Myocyte (in vitro differentiated cells): ENCODE measurements at regions not wholly inside any gene's neighbourhood (a gene's known extent, or its start where the extent isn't known, plus 50 kb on each side); places are given as distances from the start of the nearest gene placed in this dataset.

Experiments
- DNase-seq: peaks from one replicate; pipeline ENCODE4 v3.0.0-alpha.2; 2012; ENCODE audit warnings: low read depth

DNA sequence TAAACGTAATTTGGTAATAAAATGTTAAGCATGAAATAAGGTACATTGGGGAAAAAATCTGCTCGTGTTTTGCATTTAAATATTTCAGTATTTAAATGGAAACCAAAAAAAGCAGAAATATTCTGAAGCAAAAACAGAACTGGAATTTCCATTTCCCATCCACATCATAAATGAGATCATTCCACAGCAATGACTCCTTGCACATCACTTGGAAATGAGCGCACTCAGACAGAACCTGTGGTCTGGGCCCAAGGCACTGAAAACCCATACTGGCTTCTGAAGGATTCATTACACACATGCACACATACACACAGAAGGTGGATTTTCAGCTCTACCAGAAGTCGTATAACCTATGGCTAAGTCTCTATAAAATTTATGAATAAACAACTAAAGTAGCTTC, 174.8 kb downstream of the IBTK start:
- DNase-seq, result peak; percentile 36

GRCh38 chr6:82072121-82072521, 175.4 kb downstream of the IBTK start:
- DNase-seq, result peak; percentile 31

DNA sequence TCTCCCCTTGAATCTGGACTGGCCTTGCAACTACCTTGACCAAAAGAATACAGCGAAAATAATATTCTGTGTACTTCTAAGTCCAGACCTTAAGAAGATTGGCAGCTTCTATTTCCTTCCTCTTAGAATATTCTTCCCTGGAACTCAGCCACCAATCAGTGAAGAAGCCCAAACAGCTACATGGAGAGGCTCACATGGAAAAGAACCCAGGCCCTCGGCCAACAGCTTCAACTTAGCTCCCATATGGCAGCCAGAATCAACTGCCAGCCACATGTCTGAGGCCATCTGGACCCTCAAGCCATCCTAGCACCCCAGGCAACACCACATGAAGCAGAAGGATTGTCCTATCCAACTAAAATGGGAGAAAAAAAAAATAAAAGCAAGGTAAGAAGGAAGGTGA, 178.8 kb downstream of the IBTK start:
- no peak for DNase-seq

DNA sequence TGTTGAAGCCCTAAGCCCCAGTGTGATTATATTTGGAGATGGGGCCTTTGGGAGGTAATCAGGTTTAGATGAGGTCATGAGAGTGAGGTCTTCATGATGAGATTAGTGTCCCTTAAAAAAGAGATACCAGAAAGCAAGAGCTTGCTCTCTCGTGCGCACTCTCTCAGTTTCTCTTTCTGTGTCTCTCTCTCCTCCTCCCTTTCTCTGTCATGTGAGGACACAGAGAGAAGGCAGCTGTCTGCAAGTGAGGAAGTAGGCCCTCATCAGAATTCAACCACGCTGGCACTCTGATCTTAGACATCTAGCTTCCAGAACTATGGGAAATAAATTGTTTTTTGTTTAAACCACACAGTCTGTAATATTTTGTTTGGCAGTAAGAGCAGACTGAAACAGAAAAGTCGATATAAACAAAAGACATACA, 180.5 kb downstream of the IBTK start:
- peak; percentile 27 for DNase-seq

- DNase-seq, result no peak
These were observed 181.3 kb downstream of the IBTK start for GRCh38 chr6:82066196-82066595.

DNA sequence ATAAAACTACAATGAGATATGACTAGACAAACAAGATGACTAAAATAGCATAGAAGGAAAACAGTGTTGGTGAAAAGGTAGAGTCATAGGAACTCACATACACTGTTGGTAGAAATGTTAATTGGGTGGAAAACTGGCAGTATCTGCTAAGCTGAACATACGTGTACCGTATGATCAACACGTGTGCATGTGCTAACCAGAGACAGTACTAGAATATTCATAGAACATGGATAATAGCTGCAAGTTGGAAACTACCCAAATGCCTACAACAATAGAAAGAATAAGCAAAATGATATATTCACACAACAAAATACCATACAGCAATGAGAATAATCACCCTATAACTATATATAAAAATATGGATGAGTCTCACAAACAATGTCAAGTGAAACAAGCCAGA, 184.0 kb downstream of the IBTK start:
- DNase-seq, result no peak

- no peak for DNase-seq
These were observed 185.3 kb downstream of the IBTK start for GRCh38 chr6:82062219-82062618.

DNA sequence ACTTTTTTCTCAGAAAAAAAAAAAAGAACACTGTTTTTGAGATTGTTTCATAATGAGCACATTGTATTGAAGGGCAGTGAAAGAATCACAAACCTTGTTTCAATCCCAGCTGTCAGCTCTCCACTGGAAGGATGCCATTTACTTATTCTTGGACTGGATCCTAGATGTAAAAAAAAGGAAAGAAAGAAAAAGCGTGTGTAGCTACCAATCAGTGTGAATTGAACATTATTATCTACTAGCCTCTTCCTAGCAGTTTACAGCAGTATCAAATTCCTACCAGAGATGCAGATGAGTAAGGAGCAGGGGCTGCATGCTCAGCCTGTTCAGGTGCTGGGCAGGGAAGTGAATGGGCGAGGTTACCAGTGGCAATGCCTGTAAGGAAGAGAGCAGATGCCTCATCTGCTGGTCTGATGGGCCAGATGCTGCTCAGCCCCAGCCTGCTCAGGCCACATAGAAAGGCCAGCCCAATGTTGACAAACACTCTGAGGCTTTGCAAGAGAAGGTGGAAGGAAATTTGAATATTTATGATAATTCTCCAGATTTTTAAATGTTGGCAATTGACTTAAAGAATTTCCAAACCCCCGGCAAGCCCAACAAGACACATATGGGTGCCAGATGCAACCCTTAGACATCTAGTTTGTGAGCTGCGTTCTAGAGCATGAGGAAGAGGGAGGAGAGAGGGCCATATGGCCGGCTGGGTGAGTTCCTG, 189.5 kb downstream of the IBTK start:
- peak; percentile 81 for DNase-seq

DNA sequence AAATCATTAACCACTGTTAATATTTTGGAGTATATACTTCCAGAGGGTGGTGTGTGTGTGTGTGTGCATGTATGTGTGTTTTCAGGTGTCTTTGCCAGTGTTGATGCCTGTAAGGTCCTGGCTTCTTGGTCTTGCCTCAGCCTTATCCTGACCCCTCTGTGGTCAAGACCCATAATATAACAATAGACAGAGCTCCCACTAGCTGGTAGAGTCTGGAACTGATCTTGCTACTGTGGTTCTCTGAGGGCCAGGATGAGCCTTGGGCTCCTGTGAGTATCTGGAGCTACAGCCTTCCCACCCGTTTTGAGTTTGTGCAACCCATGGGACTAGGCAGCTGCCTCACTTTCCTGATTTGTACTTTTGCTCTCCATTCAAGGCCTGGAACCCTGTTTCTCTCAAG, 191.0 kb downstream of the IBTK start:
- no peak for DNase-seq

- DNase-seq, result peak; percentile 62
These were observed 201.4 kb downstream of the IBTK start for GRCh38 chr6:82045965-82046756.

GRCh38 chr6:82040405-82041221, 206.9 kb downstream of the IBTK start:
- DNase-seq, result peak; percentile 79

- DNase-seq, result no peak
These were observed 208.9 kb downstream of the IBTK start for GRCh38 chr6:82038631-82039030.

DNA sequence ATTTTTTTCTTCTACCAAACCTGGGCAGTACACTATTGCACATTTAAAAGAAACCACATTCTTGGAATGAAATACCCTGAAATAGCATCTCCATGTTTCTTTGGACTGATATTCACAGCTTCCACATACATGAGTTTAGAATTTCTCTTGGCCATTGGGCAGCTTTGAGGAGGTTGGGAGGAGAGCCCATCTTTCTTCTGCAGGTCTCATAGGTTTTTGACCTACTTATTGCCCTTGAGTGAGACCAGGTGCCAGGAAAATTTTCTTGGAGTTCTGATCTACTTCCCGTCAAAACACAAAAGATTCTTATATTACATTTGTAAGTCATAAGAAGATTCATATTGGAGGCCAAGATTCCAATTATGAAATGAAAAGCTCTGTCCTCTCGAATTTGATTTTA, 212.0 kb downstream of the IBTK start:
- no peak for DNase-seq

DNA sequence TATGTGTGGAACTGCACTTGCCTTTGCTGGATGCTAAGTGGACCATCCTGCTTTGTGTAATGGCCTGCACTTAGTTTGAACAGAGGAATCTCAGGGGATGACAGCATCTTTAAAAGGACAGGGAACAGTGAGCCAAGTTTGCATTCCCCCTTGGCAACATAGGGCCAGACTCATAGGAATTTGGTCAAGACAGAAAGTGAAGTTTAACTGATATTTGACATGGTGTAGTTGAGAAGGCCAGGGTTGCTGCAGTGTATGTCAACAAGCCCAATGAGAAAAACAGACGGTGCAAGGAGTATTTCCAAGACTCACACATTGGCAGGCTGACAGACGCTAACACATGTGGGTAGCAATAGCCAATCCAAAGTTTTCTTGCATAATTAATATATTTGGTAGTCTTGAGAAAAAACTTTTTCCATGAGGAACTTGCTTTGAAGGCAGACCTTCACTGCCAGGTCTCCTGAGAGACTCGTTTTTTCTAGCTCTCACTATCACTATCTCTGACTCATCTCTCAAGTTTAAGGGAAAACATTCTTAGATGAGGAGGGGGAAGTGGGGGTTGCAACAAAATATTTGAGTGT, 213.8 kb downstream of the IBTK start:
- DNase-seq, result no peak

DNA sequence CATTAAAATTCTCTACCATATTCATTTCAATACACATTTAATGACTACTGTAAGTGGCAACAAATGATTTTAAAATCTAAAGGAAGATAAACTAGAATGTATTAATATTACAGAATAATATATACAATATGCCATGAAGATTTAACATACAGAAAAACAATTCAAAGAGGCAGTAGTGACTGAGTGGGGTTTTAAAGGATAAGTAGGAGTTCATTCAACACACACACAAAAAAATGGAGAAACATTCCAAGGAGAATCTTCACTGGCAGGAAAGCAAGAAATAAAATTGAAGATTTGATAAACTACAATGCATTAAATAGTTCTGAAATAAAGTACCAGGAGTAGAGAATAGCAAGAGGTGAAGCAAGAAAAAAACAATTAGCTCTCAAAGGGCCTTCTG, 215.1 kb downstream of the IBTK start:
- no peak for DNase-seq

- DNase-seq, result no peak
These were observed 216.6 kb downstream of the IBTK start for GRCh38 chr6:82030761-82031503.

GRCh38 chr6:82030301-82030700, 217.2 kb downstream of the IBTK start:
- no peak for DNase-seq

DNA sequence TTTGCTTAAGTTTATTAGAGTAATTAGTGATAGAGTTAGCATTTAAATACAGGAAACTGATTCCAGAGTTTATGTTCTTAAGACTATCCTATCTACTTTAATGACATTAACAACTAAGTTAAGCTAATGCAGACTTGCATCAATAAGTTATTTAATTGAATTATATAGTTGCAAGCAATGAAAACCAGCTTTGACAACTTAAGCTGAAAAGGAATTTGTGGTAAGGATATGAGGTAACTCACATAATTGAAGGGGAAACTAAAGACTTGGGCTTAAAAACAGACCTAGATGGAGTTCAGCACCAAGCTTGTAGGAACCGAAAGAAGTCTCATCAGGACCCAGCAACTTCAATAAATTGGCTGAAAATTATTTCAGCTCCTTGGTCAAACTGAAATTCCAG, 222.3 kb downstream of the IBTK start:
- no peak for DNase-seq

DNA sequence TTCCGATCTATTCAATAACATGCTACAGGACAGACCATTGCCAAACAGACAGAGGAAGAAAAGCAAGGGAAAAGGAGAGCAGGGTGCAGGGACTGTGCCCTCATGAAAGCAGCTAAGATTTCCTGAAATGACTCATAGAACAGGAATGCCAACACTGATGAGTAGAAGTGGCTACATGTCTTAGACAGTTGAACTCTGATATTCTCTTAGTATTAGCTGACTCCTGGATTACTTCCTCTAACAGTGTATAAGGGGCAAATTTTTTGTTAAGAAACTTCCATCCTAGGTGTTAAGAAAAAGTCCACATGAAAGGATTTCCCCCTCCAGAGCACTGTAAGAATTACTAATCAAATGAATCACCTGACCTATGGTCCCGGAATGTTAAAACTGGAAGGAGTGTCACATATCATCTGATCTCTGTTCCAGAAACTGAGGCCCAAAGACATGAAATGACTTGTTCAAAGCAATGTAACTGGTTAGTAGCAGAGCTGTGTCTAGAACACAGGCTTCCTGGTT, 224.9 kb downstream of the IBTK start:
- peak; percentile 76 for DNase-seq

DNA sequence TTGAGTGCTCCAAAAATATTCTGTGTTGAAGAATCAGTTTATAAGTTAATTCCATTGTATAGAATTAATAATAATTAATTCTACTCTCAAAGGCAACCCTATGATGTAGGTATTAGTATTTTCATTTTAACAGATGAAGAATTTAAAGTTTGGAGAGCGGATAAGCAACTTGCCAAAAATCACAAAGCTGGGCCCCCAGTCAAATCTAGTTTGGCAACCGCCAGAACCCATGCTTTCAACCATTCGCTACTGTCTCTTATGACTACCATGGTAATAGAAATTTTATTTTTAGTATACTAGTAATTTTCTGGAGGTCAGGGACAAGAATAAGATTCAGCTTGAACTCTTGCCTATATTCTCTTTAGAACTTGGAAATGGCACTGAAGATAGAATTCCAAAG, 229.8 kb downstream of the IBTK start:
- no peak for DNase-seq

GRCh38 chr6:82017288-82017687, 230.3 kb downstream of the IBTK start:
- peak; percentile 78 for DNase-seq
